AG09319 (cell line): ENCODE measurements at regions not wholly inside any gene's neighbourhood (a gene's known extent, or its start where the extent isn't known, plus 50 kb on each side); places are given as distances from the start of the nearest gene placed in this dataset.

ENCODE experiments used
- DNase-seq: peaks from one replicate; pipeline ENCODE4 v3.0.0-alpha.2; 2010; ENCODE audit warnings: low read depth; ENCODE audit errors: extremely low read depth
- TF ChIP-seq, protein P1 (sequence below): IDR thresholded peaks from 2 replicates; pipeline ENCODE4 v1.5.1; 2011; ENCODE audit warnings: low read depth, mild to moderate bottlenecking, inconsistent platforms, low read length, moderate library complexity

DNA sequence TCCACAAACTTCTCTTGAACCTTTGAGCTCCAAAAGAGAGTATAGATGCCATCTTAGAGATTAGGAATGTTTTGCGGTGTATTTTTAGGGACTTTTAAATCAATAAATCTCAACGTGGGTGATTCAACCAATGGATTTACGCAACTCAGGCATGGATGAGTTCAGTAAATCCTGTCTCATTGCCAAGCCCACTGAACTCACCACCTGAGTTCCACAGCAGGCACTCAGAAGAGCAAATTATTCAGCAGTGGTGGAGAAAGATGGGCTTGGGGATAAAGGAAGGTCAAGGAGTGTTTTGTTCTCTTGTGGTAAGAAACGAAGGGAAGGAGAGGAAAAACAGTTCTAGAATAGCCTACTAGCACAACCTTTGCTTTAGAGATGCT, 68.7 kb upstream of the HMGA2 start:
- DNase-seq = no peak

DNA sequence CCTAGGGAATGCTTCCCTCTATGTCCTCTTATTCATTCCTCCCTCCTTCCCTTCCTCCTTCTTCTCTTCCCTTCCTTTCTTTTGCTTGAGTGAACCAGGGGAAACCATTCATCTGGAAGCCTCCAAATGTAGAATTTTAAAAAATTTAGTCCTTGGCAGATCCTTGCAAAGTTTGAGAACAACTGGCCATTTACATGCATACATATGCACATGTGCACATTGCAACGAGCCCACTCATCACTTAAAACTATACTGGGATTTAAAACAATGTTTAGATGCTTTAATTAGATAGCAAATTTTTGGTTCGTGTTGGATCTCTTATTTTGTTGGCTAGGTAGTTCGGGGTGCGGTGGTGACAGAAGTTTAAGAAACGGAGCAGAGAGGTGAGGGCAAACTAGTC, 68.0 kb upstream of the HMGA2 start:
- DNase-seq = no peak
- TF ChIP-seq, protein P1, sequence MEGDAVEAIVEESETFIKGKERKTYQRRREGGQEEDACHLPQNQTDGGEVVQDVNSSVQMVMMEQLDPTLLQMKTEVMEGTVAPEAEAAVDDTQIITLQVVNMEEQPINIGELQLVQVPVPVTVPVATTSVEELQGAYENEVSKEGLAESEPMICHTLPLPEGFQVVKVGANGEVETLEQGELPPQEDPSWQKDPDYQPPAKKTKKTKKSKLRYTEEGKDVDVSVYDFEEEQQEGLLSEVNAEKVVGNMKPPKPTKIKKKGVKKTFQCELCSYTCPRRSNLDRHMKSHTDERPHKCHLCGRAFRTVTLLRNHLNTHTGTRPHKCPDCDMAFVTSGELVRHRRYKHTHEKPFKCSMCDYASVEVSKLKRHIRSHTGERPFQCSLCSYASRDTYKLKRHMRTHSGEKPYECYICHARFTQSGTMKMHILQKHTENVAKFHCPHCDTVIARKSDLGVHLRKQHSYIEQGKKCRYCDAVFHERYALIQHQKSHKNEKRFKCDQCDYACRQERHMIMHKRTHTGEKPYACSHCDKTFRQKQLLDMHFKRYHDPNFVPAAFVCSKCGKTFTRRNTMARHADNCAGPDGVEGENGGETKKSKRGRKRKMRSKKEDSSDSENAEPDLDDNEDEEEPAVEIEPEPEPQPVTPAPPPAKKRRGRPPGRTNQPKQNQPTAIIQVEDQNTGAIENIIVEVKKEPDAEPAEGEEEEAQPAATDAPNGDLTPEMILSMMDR = no peak

More for the DNA sequence above, 68.7 kb upstream of the HMGA2 start:
- TF ChIP-seq, protein P1 = no peak

DNA sequence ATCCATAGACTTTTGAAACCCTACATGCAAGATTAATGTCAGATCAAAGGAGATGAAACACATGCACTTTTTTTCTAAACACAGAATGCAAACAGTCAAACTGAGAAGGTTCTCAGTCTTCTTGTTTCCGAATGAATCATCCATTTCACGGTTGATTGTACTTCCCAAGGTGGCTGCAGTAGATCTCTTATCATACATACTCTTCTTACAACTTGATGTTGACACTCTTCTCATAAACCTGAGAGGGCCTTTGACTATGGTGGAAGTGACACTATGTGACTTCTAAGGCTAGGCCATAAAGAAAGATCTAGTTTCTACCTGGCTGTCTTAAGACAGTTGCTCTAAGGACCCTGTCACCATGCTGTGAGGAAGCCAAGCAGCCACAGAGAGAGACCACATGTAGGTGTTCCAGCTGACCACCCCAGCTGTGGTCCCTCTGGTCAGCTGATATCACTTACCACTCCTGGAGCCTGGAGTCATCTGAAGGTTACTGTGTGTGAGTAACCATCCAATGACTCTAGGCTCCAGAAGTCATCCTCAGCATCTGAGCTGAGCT, 67.2 kb upstream of the HMGA2 start:
- TF ChIP-seq, protein P1 = no peak
- DNase-seq = no peak

DNA sequence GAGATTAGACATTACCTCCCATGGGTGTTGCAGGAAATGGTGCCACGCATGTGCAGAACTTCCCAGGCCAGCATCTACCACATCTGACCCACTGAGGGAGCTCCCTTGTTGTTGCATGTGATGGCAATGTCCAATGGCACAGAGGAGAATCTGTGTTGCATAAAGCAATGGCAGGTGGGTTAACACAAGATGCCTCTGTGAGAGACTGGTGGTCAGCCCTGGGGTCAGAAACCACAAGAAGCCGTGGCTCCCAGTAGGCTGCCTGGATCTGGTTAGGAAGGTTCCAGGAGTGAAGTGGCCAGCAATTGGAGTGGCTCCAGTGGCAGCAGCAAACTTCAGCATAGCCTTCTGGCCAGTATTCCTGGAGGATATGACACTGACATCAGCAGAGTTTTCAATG, 65.9 kb upstream of the HMGA2 start:
- no peak for DNase-seq
- TF ChIP-seq, protein P1 = no peak

DNA sequence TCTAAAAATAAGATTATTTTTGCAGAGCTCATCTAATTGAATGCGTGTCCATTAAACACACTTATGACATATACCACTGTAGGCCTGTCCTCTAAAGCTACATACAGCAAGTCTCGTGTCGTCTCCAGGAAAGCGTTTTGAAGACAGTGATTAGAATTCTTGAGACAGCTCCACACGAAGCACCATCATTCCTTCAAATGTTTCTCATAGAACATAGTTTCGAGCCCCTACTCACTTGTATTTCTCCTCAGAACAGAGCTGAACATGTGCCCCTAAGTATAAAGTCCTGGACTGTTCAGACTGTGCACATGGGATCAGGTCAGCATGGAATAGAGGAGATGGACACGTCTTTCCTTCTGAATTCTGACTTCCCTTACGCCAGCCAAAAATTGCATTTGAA, 64.5 kb upstream of the HMGA2 start:
- DNase-seq = no peak
- TF ChIP-seq, protein P1 = no peak

DNA sequence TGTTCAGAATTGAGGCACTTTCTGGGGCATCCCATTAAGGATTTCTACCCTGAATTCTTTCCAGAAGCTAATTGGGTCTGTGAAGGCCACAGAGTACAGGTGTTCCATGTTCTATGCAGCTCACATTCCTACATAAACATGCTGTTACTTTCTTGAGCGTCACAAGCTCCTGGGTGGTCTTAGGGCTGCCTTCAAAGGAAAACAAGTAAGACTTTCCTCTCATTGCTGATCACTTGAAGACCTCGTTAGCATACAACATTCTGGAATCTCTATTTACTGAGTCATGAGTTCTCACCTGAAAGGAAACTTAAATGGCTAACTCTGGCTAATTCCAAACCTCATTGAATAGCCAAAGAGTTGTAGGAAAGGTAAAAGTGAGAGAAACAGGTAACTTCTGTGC, 63.0 kb upstream of the HMGA2 start:
- DNase-seq = no peak
- TF ChIP-seq, protein P1 = no peak

DNA sequence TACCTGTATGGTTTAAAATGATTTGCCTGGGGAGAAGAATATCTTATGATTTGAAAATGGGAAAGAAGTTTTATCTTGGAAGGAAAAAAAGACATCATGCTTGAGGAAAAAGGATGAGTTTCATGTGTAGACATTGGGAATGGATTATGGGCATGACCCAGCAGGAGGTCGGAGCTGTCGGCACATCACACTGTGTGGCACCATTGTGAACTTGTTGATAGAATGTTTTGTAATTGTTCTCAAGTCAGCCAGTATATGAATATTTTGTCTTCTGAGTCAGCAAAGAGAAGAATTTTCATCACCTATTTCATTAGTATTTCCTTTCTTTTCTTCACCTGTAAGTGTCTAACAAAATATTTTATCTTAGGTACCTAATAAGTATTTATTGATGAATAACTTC, 60.0 kb upstream of the HMGA2 start:
- no peak for DNase-seq
- TF ChIP-seq, protein P1 = no peak
